GM19238 (cell line): ENCODE measurements at regions not wholly inside any gene's neighbourhood (a gene's known extent, or its start where the extent isn't known, plus 50 kb on each side); places are given as distances from the start of the nearest gene placed in this dataset.

ENCODE experiments used
- DNase-seq: peaks from one replicate; pipeline ENCODE4 v3.0.0; 2011; ENCODE audit warnings: low spot score; ENCODE audit not compliant: insufficient read length

GRCh38 chr17:13405807-13406206 lies 195.9 kb downstream of the HS3ST3A1 start:
- no peak for DNase-seq

GRCh38 chr17:13405080-13405479 lies 196.6 kb downstream of the HS3ST3A1 start:
- DNase-seq = no peak

DNA sequence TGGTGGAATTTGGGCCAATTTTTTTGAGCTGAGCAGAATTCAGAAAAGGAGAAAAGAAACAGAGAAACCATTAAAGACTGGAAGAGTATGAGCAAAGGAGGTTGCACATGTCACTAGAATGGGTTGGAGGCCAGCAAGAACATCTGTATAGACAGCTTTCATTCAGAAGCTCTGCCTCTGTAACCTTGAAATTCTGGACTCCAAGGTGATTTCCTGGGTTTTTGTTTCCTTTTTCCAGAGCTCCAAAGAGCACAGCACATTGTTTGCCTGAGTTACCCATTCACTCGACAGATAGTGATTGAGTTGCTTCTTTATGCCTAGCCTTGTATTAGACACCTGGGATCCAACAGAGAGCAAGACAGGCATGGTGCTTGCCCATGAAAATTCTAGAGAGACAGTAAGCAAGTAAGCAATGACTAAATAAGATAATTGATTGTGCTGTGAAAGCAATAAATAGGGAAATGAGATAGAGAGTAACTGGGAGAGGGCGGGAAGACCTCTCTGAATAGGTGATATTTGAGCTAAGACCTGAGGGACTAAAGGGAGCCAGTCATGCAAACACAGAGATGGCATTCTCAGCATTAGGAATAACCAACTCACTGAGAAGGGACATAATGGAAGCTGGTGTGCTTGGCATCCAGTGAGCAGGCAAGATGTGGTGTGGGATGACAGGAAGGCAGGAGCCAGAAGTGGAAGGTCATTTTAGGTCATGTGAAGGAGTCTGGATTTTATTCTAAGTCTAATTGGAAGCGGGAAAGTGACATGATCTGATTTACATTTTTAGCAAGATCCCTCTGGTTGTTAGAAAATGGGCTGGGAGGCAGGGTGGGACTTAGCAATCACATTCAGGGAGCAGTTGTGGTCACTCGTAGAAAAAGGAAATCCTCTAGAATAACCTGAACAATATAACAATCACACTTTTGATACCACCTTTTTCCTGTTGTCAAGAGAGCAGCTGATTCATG lies 197.5 kb downstream of the HS3ST3A1 start:
- no peak for DNase-seq

- no peak for DNase-seq
These were observed 201.2 kb downstream of the HS3ST3A1 start for GRCh38 chr17:13400491-13400890.

DNA sequence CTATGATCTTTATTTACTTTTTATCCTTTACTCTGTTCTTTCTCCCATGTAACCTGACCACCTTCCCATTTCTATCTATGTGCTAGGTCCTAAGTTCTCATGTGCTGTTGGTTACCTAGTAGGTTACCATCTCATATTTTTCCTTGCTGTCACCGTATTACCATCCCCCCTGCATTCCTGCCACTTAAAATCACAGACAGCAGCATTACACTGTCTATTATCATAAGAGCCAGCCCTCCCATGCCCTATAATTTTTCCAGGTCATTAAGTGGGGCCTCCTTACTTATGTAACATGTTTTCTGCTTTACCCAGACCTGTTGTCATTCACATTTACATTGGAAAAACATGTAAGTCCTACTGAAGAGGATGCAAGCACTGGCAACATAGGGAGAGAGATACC lies 202.9 kb downstream of the HS3ST3A1 start:
- no peak for DNase-seq

DNA sequence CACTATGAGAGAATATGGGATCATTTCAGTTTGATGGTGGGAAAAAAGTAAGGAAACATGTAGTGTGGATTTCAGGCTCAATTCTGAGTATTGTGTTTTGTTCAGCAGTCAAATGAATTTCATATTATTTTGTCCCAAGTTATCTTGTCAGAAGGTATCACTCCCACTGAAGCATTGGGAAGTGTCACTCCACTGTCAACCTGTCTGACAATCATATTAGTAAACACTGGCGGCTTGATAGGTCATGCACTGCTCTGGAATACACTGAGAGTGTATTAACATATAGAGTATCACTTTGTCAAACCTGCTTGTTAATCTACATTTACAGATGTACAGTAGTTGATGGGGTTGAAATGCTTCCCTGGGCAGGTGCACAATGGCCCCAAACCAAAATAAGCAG lies 203.6 kb downstream of the HS3ST3A1 start:
- DNase-seq = no peak

DNA sequence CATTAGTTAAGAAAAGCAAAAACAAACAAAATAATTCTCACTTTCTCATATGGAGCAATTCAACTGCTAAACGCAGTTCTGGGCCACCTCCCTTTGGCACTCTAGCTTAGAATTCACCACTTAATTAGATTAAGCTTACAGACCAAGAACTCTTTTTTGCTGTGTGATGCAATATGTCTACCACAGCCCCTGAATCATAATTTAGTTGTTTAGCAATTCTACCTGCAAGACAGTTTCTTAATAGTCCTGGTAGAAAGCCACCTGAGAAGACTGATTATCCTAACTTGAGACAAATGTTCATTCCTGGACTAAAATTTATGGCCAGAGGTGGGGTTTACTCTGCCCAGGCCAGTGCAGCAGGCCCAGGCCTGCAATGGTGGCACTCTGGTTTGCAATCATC lies 205.9 kb downstream of the HS3ST3A1 start:
- no peak for DNase-seq

DNA sequence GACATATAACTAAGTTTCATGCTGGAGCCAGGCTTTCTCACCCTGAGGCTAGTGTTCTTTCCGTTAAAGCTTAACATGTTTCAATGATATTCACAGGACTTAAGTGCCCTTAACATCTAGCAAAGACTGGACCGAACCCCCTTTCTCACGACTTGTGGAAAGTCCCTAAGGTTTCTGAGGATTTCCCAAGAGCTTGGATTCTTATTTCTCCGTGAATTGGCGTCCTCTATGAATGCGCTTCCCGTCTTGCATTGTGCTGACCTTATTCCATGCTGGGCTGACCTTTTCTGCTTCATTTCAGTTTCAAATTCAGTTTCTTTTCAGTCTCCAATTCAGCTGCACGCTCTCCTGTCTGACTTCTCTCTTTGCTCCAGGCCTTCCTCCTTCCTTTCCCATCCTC lies 206.4 kb downstream of the HS3ST3A1 start:
- no peak for DNase-seq

- DNase-seq = no peak
These were observed 207.7 kb downstream of the HS3ST3A1 start for GRCh38 chr17:13393841-13394710.

DNA sequence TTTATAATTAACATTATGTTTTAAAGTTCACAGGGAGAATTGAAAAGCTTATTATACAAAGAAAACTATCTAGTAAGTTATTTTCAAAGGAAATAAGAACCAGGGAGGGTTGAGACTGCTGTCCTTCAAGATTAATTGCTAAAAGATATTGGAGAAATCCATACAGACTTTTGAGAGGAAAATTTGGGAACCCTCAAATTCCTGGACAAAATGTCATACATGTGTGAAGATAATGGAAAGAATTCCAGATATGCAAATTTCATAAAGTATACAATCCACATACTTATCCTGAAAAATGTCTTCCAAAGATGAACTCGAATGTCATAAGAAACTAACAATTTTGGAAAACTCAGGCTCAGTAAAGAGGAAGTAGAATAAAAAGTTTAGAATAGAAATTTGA lies 213.8 kb downstream of the HS3ST3A1 start:
- DNase-seq = no peak

GRCh38 chr17:13387236-13387635 lies 214.5 kb downstream of the HS3ST3A1 start:
- no peak for DNase-seq

- DNase-seq = no peak
These were observed 216.2 kb downstream of the HS3ST3A1 start for GRCh38 chr17:13385481-13385911.

GRCh38 chr17:13384626-13385025 lies 217.1 kb downstream of the HS3ST3A1 start:
- no peak for DNase-seq

DNA sequence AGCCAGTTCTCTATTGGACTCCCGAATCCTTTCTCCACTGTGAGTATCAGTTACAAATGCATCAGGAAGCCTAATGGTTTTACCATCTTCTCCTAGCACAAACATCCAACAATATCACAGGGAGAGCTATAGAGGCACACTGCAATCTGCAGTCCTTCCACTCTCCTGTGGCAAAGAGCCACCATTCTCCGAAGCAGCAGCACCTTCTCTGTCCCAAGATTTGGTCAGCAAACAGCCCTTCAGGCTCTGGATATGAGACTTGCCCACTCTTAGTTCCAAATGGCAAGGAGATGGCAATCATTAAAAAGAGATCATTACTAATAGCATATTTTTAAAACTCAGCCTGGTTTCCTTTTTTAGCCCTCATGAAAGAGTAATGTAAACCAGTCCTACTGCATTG lies 223.4 kb downstream of the HS3ST3A1 start:
- DNase-seq = no peak

- no peak for DNase-seq
These were observed 227.3 kb downstream of the HS3ST3A1 start for GRCh38 chr17:13374203-13375143.

DNA sequence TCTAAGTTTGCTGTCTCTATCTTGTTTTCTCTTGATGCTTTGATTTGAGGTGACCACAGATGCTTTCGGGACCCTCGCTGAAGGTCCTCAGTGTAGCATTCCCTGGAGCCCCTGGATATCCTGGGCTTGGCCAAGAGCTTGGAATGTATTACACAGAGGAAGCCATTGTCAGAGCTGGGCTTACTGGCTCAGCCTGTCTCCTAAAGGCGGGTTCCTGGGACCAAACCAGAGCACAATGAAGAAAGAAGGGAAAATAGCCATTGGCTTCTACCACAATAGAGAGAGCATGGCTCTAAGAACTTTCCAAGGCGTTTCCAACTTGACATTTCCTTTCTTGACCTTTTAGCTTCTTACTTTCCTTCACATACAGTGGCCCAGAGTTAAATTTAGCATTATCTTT lies 229.3 kb downstream of the HS3ST3A1 start:
- DNase-seq = no peak

- DNase-seq = no peak
These were observed 234.6 kb downstream of the HS3ST3A1 start for GRCh38 chr17:13367154-13367553.

DNA sequence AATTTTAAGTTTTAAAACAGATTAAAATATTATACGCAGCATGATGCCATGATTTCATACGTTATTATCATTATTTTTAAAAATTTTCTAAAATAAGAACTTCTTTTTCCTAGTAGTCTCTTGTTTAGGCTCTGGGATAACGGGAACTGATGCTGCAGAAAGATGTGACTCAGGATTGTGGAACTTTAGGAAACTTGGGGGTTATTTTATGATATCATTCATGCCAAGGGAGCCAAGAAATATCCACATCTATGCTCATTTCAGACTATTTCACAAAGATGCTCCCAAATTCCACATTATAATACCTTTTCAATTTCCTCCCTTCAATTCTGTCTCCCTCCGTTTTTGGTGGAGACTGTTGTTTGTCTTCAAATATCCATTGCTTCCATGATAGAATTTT lies 236.4 kb downstream of the HS3ST3A1 start:
- no peak for DNase-seq

- no peak for DNase-seq
These were observed 238.0 kb downstream of the HS3ST3A1 start for GRCh38 chr17:13363771-13364170.

DNA sequence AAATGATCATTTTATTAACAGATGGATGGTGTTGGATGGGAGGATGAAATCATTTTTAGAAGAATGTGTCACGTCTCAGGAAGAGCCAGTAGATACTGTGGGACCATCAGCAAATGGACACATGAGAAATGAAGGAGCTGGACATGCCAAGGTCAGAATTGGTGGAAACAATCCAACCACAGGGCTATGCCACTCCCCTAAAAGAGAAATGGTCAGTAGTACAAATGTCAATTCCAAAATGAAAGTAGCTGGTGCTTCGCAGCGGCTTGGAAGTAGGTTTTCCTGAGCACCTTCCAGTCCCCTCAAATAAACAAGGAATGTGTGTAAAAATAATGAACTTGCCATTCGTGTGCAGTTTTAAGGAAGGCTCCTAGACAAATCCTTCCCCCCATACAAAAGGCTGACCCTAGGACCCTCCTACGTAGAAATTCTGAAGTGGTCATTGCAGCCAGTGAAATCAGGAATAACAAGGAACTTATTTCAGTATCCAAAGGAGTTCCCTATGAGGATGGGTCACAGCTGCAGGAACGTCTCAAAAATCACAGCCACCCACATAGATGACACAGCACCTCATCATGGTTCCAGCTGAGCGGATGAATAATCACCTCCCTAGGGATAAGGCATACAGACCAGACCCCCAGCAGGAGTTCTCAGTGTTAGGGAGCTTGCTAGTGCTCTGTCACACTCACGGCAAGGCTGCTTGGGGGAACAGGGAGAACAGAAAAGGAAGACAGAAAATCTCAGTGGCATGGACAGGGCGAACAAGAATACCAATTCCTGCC lies 239.2 kb downstream of the HS3ST3A1 start:
- no peak for DNase-seq
